ENCODE measurements at regions not wholly inside any gene's neighbourhood (a gene's known extent, or its start where the extent isn't known, plus 50 kb on each side); places are given as distances from the start of the nearest gene placed in this dataset.
"Not testable (repeated sequence)": the region's sequence is repeated elsewhere in the genome, so short reads cannot be mapped to it uniquely, and the experiment has no call there.

GRCh38 chr22:49396817-49397216 is 430.9 kb downstream of the BRD1 start:
- intact Hi-C loops (cut with DNase I) = no loop called here
- 74 to 85% methylated on average over 11 of the region's 11 CpGs for WGBS, 2 donors
- H3K4me1 ChIP-seq = no peaks in the 10 kb centered on the region
- no peak overlapping the region for H3K27ac ChIP-seq
- no peaks in the 10 kb centered on the region for H3K36me3 ChIP-seq
- no peak for DNase-seq
- H3K27me3 ChIP-seq = peaks cover 0 to 31% (median 0%) of the 10 kb centered on the region in 3 donors
- no peaks in the 10 kb centered on the region for H3K9me3 ChIP-seq
- H3K4me3 ChIP-seq = no peak overlapping the region
- TF ChIP-seq CTCF (IDR thresholded peaks at IDR 0.05) = no peak
- TF ChIP-seq EP300 (IDR thresholded peaks at IDR 0.05) = no peak
- TF ChIP-seq POLR2A (IDR thresholded peaks at IDR 0.05) = no peak
- TF ChIP-seq POLR2AphosphoS5 (IDR thresholded peaks at IDR 0.05) = no peak

GRCh38 chr22:49395617-49396016 is 432.1 kb downstream of the BRD1 start:
- no peak overlapping the region for H3K4me3 ChIP-seq
- H3K27ac ChIP-seq = no peak overlapping the region
- no peaks in the 10 kb centered on the region for H3K36me3 ChIP-seq
- TF ChIP-seq POLR2A (IDR thresholded peaks at IDR 0.05) (no peak), EP300 (IDR thresholded peaks at IDR 0.05) (no peak), CTCF (IDR thresholded peaks at IDR 0.05) (no peak), POLR2AphosphoS5 (IDR thresholded peaks at IDR 0.05) (no peak)
- H3K4me1 ChIP-seq = no peaks in the 10 kb centered on the region
- DNase-seq = peak; percentile 10
- intact Hi-C loops (cut with DNase I) = no loop called here
- WGBS, 2 donors = 59 to 73% methylated on average over 8 of the region's 8 CpGs
- H3K27me3 ChIP-seq = peaks cover 0 to 29% (median 0%) of the 10 kb centered on the region in 3 donors
- H3K9me3 ChIP-seq = no peaks in the 10 kb centered on the region

- peaks cover 0 to 23% (median 0%) of the 10 kb centered on the region in 3 donors for H3K27me3 ChIP-seq
- H3K36me3 ChIP-seq; DNase-seq; H3K4me3 ChIP-seq; intact Hi-C loops (cut with DNase I); H3K9me3 ChIP-seq; H3K4me1 ChIP-seq; H3K27ac ChIP-seq: not testable (repeated sequence)
- 84 to 87% methylated on average over 5 of the region's 5 CpGs for WGBS, 2 donors
These were observed 432.6 kb downstream of the BRD1 start for GRCh38 chr22:49395062-49395461.

- DNase-seq = peak; percentile 32
- peaks cover 0 to 21% (median 0%) of the 10 kb centered on the region in 3 donors for H3K27me3 ChIP-seq
- H3K4me3 ChIP-seq = no peak overlapping the region
- no peak overlapping the region for H3K27ac ChIP-seq
- intact Hi-C loops (cut with DNase I) = no loop called here
- no peaks in the 10 kb centered on the region for H3K4me1 ChIP-seq
- no peak for TF ChIP-seq POLR2A (IDR thresholded peaks at IDR 0.05)
- no peak for TF ChIP-seq POLR2AphosphoS5 (IDR thresholded peaks at IDR 0.05)
- TF ChIP-seq CTCF (IDR thresholded peaks at IDR 0.05) = no peak
- TF ChIP-seq EP300 (IDR thresholded peaks at IDR 0.05) = no peak
- H3K36me3 ChIP-seq = no peaks in the 10 kb centered on the region
- 80 to 84% methylated on average over 7 of the region's 7 CpGs for WGBS, 2 donors
- H3K9me3 ChIP-seq = no peaks in the 10 kb centered on the region
These were observed 433.4 kb downstream of the BRD1 start for GRCh38 chr22:49394116-49394785.

- DNase-seq = peak; percentile 32
- TF ChIP-seq POLR2A (IDR thresholded peaks at IDR 0.05) (no peak), CTCF (IDR thresholded peaks at IDR 0.05) (no peak), POLR2AphosphoS5 (IDR thresholded peaks at IDR 0.05) (no peak), EP300 (IDR thresholded peaks at IDR 0.05) (no peak)
- WGBS, 2 donors = 83 to 89% methylated on average over 7 of the region's 7 CpGs
- Histone ChIP-seq H3K4me3 (no peak overlapping the region), H3K36me3 (no peaks in the 10 kb centered on the region), H3K4me1 (no peaks in the 10 kb centered on the region), H3K9me3 (no peaks in the 10 kb centered on the region), H3K27me3 (peaks cover 0 to 21% (median 0%) of the 10 kb centered on the region in 3 donors), H3K27ac (no peak overlapping the region)
- intact Hi-C loops (cut with DNase I) = no loop called here
These were observed 434.1 kb downstream of the BRD1 start for GRCh38 chr22:49393526-49393925.
